H1 (cell line): ENCODE measurements at regions not wholly inside any gene's neighbourhood (a gene's known extent, or its start where the extent isn't known, plus 50 kb on each side); places are given as distances from the start of the nearest gene placed in this dataset.

Experiments used
- CTCF ChIA-PET: fragments of 300-600 bp; sonication (Branson Sonifier 250); formaldehyde crosslinking; loops from one replicate; lab custom pipeline; 2021; ENCODE audit not compliant: partially characterized antibody; lab: Charles Lee
- POLR2A ChIA-PET: fragments of 300-600 bp; sonication (Branson Sonifier 250); formaldehyde crosslinking; loops from one replicate; lab custom pipeline; 2021; ENCODE audit warnings: inconsistent platforms; ENCODE audit not compliant: partially characterized antibody; lab: Charles Lee
- DNase-seq, 2 experiments: peaks; one replicate each; pipeline versions ENCODE4 v3.0.0 to v3.0.0-alpha.2; 2010 to 2022; ENCODE audit warnings: low spot score in 2 of 2, low read depth in 1 of 2, mixed read lengths in 1 of 2
- FAIRE-seq: peaks from 2 replicates; lab custom pipeline; 2011; peaks lifted over from hg19 to GRCh38; lab: Jason Lieb, UNC
- H2AFZ ChIP-seq: 2 replicates; pipeline ENCODE4 v1.8.1; 2012; ENCODE audit warnings: low read length, inconsistent platforms
- H2AK5ac ChIP-seq: 2 replicates; pipeline ENCODE4 v1.6.1; 2013; ENCODE audit warnings: low read depth, low read length
- H2BK120ac ChIP-seq: replicated peaks from 2 replicates; pipeline ENCODE3; 2013; ENCODE audit warnings: low read depth, low read length, inconsistent platforms
- H2BK12ac ChIP-seq: 2 replicates; pipeline ENCODE4 v1.6.1; 2013; ENCODE audit warnings: low read depth, low read length
- H2BK15ac ChIP-seq: 2 replicates; pipeline ENCODE4 v1.6.1; 2013; ENCODE audit warnings: low read length
- H2BK20ac ChIP-seq: 2 replicates; pipeline ENCODE4 v1.6.1; 2013; ENCODE audit warnings: low read length
- H2BK5ac ChIP-seq: 2 replicates; pipeline ENCODE4 v1.6.1; 2013; ENCODE audit warnings: low read depth, low read length
- H3K14ac ChIP-seq: 2 replicates; pipeline ENCODE4 v1.6.1; 2013; ENCODE audit warnings: inconsistent platforms; ENCODE audit not compliant: insufficient read length
- H3K18ac ChIP-seq: 2 replicates; pipeline ENCODE4 v1.6.1; 2013; ENCODE audit warnings: low read length; ENCODE audit errors: extremely low read depth
- H3K23ac ChIP-seq: 2 replicates; pipeline ENCODE4 v1.6.1; 2013; ENCODE audit warnings: inconsistent platforms; ENCODE audit not compliant: insufficient read length
- H3K23me2 ChIP-seq: 2 replicates; pipeline ENCODE4 v1.6.1; 2013; ENCODE audit warnings: low read depth, low read length
- H3K27ac ChIP-seq: 2 replicates; pipeline ENCODE4 v1.6.1; 2011; ENCODE audit warnings: low read depth, low read length, inconsistent platforms
- H3K27me3 ChIP-seq, 4 experiments: replicated peaks in 1 of 4; 1 replicate in 1 of 4; 2 replicates in 3 of 4; pipeline versions ENCODE4 v1.6.1 to v1.8.1; 2011 to 2013; ENCODE audit warnings: low read length in 3 of 4, mild to moderate bottlenecking in 3 of 4, inconsistent platforms in 2 of 4, mixed read lengths in 2 of 4, moderate library complexity in 1 of 4; ENCODE audit not compliant: control insufficient read depth in 3 of 4, insufficient read depth in 3 of 4; ENCODE audit errors: extremely low read depth in 1 of 4
- H3K36me3 ChIP-seq, 4 experiments: 2 replicates each; pipeline versions ENCODE4 v1.6.1 to v1.8.1; 2011 to 2013; ENCODE audit warnings: mild to moderate bottlenecking in 4 of 4, low read length in 3 of 4, moderate library complexity in 2 of 4, control low read depth in 1 of 4, inconsistent platforms in 1 of 4; ENCODE audit not compliant: insufficient read depth in 4 of 4, control insufficient read depth in 2 of 4
- H3K4ac ChIP-seq: replicated peaks from 2 replicates; pipeline ENCODE3; 2013; ENCODE audit warnings: low read length, low read depth, mixed read lengths, inconsistent platforms; ENCODE audit not compliant: insufficient read length
- H3K4me1 ChIP-seq, 4 experiments: replicated peaks in 1 of 4; 1 replicate in 1 of 4; 2 replicates in 3 of 4; pipeline versions ENCODE4 v1.6.1 to v1.8.1; 2011 to 2013; ENCODE audit warnings: low read length in 3 of 4, inconsistent platforms in 2 of 4, mixed read lengths in 1 of 4; ENCODE audit not compliant: insufficient read depth in 4 of 4, control insufficient read depth in 3 of 4
- H3K4me2 ChIP-seq, 2 experiments: 2 replicates each; pipeline versions ENCODE4 v1.6.1 to v1.8.1; 2011 to 2013; ENCODE audit warnings: low read depth in 2 of 2, low read length in 2 of 2, control low read depth in 1 of 2, inconsistent platforms in 1 of 2, mild to moderate bottlenecking in 1 of 2; ENCODE audit not compliant: insufficient read depth in 1 of 2
- H3K4me3 ChIP-seq, 4 experiments: fragments of 200-600, 300-600 bp in 1 of 4; sonication (generic), shearing (Covaris generic), sonication (Bioruptor Twin) in 1 of 4; 2 replicates each; pipeline versions ENCODE4 v1.5.1 to v1.8.1; 2011 to 2016; ENCODE audit warnings: low read length in 4 of 4, low read depth in 3 of 4, control low read depth in 2 of 4, inconsistent platforms in 2 of 4, mild to moderate bottlenecking in 2 of 4, mixed read lengths in 1 of 4, moderate library complexity in 1 of 4; ENCODE audit not compliant: insufficient read depth in 2 of 4; ENCODE audit errors: extremely low read depth in 1 of 4
- H3K56ac ChIP-seq: replicated peaks from 2 replicates; pipeline ENCODE3; 2013; ENCODE audit warnings: low read depth, mild to moderate bottlenecking, mixed read lengths, low read length, inconsistent platforms; ENCODE audit not compliant: insufficient read length
- H3K79me1 ChIP-seq: 2 replicates; pipeline ENCODE4 v1.6.1; 2013; ENCODE audit warnings: low read depth, low read length, control low read depth
- H3K79me2 ChIP-seq, 2 experiments: 2 replicates each; pipeline versions ENCODE4 v1.6.1 to v1.8.1; 2012 to 2013; ENCODE audit warnings: low read length in 2 of 2, mild to moderate bottlenecking in 2 of 2, inconsistent platforms in 1 of 2; ENCODE audit not compliant: insufficient read depth in 2 of 2, control insufficient read depth in 1 of 2
- H3K9ac ChIP-seq, 4 experiments: replicated peaks in 1 of 4; 1 replicate in 1 of 4; 2 replicates in 3 of 4; pipeline versions ENCODE4 v1.6.1 to v1.8.1; 2011 to 2013; ENCODE audit warnings: low read depth in 3 of 4, low read length in 3 of 4, control low read depth in 2 of 4, mild to moderate bottlenecking in 2 of 4, moderate library complexity in 2 of 4, inconsistent platforms in 1 of 4; ENCODE audit errors: extremely low read depth in 1 of 4
- H3K9me3 ChIP-seq, 2 experiments: 2 replicates each; pipeline versions ENCODE4 v1.6.1 to v1.8.1; 2012 to 2013; ENCODE audit warnings: mild to moderate bottlenecking in 2 of 2, moderate library complexity in 2 of 2, control low read depth in 1 of 2, inconsistent platforms in 1 of 2, low read depth in 1 of 2, low read length in 1 of 2, mixed read lengths in 1 of 2; ENCODE audit not compliant: insufficient read depth in 2 of 2
- H4K20me1 ChIP-seq, 2 experiments: replicated peaks in 1 of 2; 2 replicates each; pipeline versions ENCODE3 to v1.8.1; 2011 to 2013; ENCODE audit warnings: inconsistent platforms in 2 of 2, low read length in 2 of 2, mild to moderate bottlenecking in 1 of 2; ENCODE audit not compliant: insufficient read depth in 2 of 2, control insufficient read depth in 1 of 2
- H4K5ac ChIP-seq: 2 replicates; pipeline ENCODE4 v1.6.1; 2013; ENCODE audit warnings: low read length, low read depth, mixed read lengths, inconsistent platforms; ENCODE audit not compliant: insufficient read length
- H4K8ac ChIP-seq: 2 replicates; pipeline ENCODE4 v1.8.0; 2013; ENCODE audit warnings: mild to moderate bottlenecking, moderate library complexity, low read length, inconsistent platforms; ENCODE audit not compliant: insufficient read depth; ENCODE audit errors: extremely low read depth
- H4K91ac ChIP-seq: replicated peaks from 2 replicates; pipeline ENCODE3; 2013; ENCODE audit warnings: low read length, mixed read lengths, inconsistent platforms; ENCODE audit not compliant: insufficient read length
- ASH2L ChIP-seq: fragments of 200-600, 300-600 bp; sonication (generic); IDR thresholded peaks from one replicate; pipeline ENCODE4 v1.7.1; 2017; ENCODE audit warnings: low read length
- BACH1 ChIP-seq: IDR thresholded peaks from 2 replicates; pipeline ENCODE4 v1.6.1; 2012; ENCODE audit warnings: low read length, improper control_type of control experiment
- CBX8 ChIP-seq: fragments of 300-800, 300-1000 bp; sonication (generic); IDR thresholded peaks from 2 replicates; pipeline ENCODE4 v1.7.1; 2016; ENCODE audit warnings: low read depth, low read length, borderline replicate concordance
- CEBPB ChIP-seq: IDR thresholded peaks from 2 replicates; pipeline ENCODE4 v1.6.1; 2012; ENCODE audit warnings: low read depth, low read length
- EGR1 ChIP-seq: IDR thresholded peaks from 2 replicates; pipeline ENCODE4 v1.6.1; 2011; ENCODE audit warnings: low read depth, low read length, borderline replicate concordance
- GTF2F1 ChIP-seq: IDR thresholded peaks from 2 replicates; pipeline ENCODE4 v1.6.1; 2012; ENCODE audit warnings: low read depth, low read length, improper control_type of control experiment, borderline replicate concordance
- KDM4A ChIP-seq: IDR thresholded peaks from one replicate; pipeline ENCODE4 v1.7.1; 2012; ENCODE audit warnings: low read depth, mild to moderate bottlenecking, moderate library complexity, low read length, inconsistent platforms; ENCODE audit not compliant: severe bottlenecking
- MAFK ChIP-seq: IDR thresholded peaks from 2 replicates; pipeline ENCODE4 v1.6.1; 2012; ENCODE audit warnings: low read depth, mild to moderate bottlenecking, improper control_type of control experiment, low read length
- NANOG ChIP-seq: IDR thresholded peaks from 2 replicates; pipeline ENCODE4 v1.6.1; 2011; ENCODE audit warnings: low read length, low read depth, mild to moderate bottlenecking, inconsistent platforms; ENCODE audit not compliant: insufficient read depth, poor library complexity, severe bottlenecking
- NRF1 ChIP-seq: IDR thresholded peaks from 2 replicates; pipeline ENCODE4 v1.6.1; 2011; ENCODE audit warnings: mild to moderate bottlenecking, low read depth, low read length, improper control_type of control experiment
- TBP ChIP-seq: IDR thresholded peaks from 2 replicates; pipeline ENCODE4 v1.6.1; 2011; ENCODE audit warnings: low read depth, low read length, improper control_type of control experiment
- YY1 ChIP-seq: IDR thresholded peaks from 2 replicates; pipeline ENCODE4 v1.6.1; 2011; ENCODE audit warnings: low read depth, mild to moderate bottlenecking, low read length
- WGBS, 2 experiments: shearing (Covaris generic) in 1 of 2; methylation state at CpG; one replicate each; pipeline versions ENCODE4 v1.1.6 to v1.1.7; 2013 to 2015; ENCODE audit warnings: low lambda C conversion rate in 2 of 2, mixed read lengths in 2 of 2, inconsistent platforms in 1 of 2, low coverage in 1 of 2, missing lambda C conversion rate in 1 of 2; ENCODE audit not compliant: insufficient replicate concordance in 2 of 2, insufficient coverage in 1 of 2, insufficient read length in 1 of 2; ENCODE audit errors: extremely low coverage in 1 of 2, missing lambda C conversion rate in 1 of 2; 5-methylcytosine and 5-hydroxymethylcytosine counted together

GRCh38 chr6:27672113-27672799 is 199.4 kb upstream of the ZNF184 start:
- Histone ChIP-seq H2BK20ac (no peak overlapping the region), H2AK5ac (no peak overlapping the region), H4K5ac (no peak overlapping the region), H2BK15ac (no peak overlapping the region), H4K8ac (no peak overlapping the region), H3K4me3 (peak overlapping the region; percentile 49 to 79 (median 64)), H2AFZ (peak overlapping the region; percentile 36; the same call in 1 of the 2 replicates), H3K18ac (no peak overlapping the region), H3K56ac (no peak overlapping the region), H3K23ac (no peak overlapping the region), H3K4ac (no peak overlapping the region), H3K23me2 (peaks cover 28% of the 10 kb centered on the region), H2BK120ac (no peak overlapping the region), H3K79me1 (no peaks in the 10 kb centered on the region), H3K4me1 (peaks cover 0 to 5% (median under 1%) of the 10 kb centered on the region in 4 experiments; a peak in 3 of 7 replicates), H3K79me2 (no peaks in the 10 kb centered on the region), H3K27ac (no peak overlapping the region), H3K14ac (no peak overlapping the region), H3K36me3 (no peaks in the 10 kb centered on the region), H2BK5ac (no peak overlapping the region), H2BK12ac (no peak overlapping the region), H3K9me3 (no peaks in the 10 kb centered on the region), H4K20me1 (peaks cover 0 to 1% of the 10 kb centered on the region in 2 experiments), H3K4me2 (peak overlapping the region; percentile 71 to 100), H3K27me3 (peaks cover 0 to 22% (median 16%) of the 10 kb centered on the region in 4 experiments; a peak in 5 of 7 replicates), H4K91ac (no peak overlapping the region), H3K9ac (no peak overlapping the region; a peak in 1 of 7 replicates)
- 3% methylated on average over 27 of the region's 28 CpGs; no CpG with 5 or more reads in 1 of the 2 experiments for WGBS, 2 experiments
- POLR2A ChIA-PET = interaction anchor here (0.7 to 1.5 kb wide), 5 partner anchors 9 to 143 kb away, joined by 3 to 5 read pairs (median 3); a partner anchor contains a TSS
- CTCF ChIA-PET = interaction anchor here (1.5 to 2.5 kb wide), 2 partner anchors 80 to 154 kb away, joined by 3 to 5 read pairs; no protein-coding TSS in a partner anchor
- FAIRE-seq (peak; percentile 81), DNase-seq (peak; percentile 86 to 89)
- TF ChIP-seq BACH1 (peak; percentile 91), EGR1 (no peak), ASH2L (peak; percentile 53), YY1 (peak; percentile 93), MAFK (peak; percentile 75; the same call in 1 of the 2 replicates), CBX8 (no peak), GTF2F1 (no peak), KDM4A (no peak), NRF1 (peak; percentile 33; the same call in 1 of the 2 replicates), NANOG (peak; percentile 4), CEBPB (0 out of 2 replicates have a peak, but pooled peaks have one; percentile 25), TBP (peak; percentile 100)
